Mesothelial cell of epicardium (in vitro differentiated cells): ENCODE measurements at regions not wholly inside any gene's neighbourhood (a gene's known extent, or its start where the extent isn't known, plus 50 kb on each side); places are given as distances from the start of the nearest gene placed in this dataset.

ENCODE experiments used
- DNase-seq, 2 experiments: peaks; one replicate each; pipeline ENCODE4 v3.0.0; 2021; ENCODE audit warnings: low spot score in 2 of 2; ENCODE audit not compliant: unreplicated experiment in 2 of 2
- H3K27ac Mint-ChIP-seq: 2 replicates; pipeline ENCODE4 v1.8.0; 2021; ENCODE audit warnings: mixed read lengths
- H3K27me3 Mint-ChIP-seq: 2 replicates; pipeline ENCODE4 v1.8.0; 2021; ENCODE audit warnings: low read depth, mixed read lengths
- H3K36me3 Mint-ChIP-seq: 2 replicates; pipeline ENCODE4 v1.8.0; 2021; ENCODE audit warnings: mixed read lengths
- H3K4me1 Mint-ChIP-seq: 2 replicates; pipeline ENCODE4 v1.8.0; 2021; ENCODE audit warnings: mixed read lengths
- H3K4me3 Mint-ChIP-seq: 2 replicates; pipeline ENCODE4 v1.8.0; 2021; ENCODE audit warnings: mild to moderate bottlenecking, moderate library complexity, mixed read lengths
- H3K9me3 Mint-ChIP-seq: 2 replicates; pipeline ENCODE4 v1.8.0; 2021; ENCODE audit warnings: mixed read lengths
- TF ChIP-seq, protein P1 (sequence below): fragments of 200-600 bp; sonication (generic); IDR thresholded peaks from one replicate; pipeline ENCODE4 v1.5.0; 2021; ENCODE audit warnings: antibody characterized with exemption; ENCODE audit not compliant: unreplicated experiment

DNA sequence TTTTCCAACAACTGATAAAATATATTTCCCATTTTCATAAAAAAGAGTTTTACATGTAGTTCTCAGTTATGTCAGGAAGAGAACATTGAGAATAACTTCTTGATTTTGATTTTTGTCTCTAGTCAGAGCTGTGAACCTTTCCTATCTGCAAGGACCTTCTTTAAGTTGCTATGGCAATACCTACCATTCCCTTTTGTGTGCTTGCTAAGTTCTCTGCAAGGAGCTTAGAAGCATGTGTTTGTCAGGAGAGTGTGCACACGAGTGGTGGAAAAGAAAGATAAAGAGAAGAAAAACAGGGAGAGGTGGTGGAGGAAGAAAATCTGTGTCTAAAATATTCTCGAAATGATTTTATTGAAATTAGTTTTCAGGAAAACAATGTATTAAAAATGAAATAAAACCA, 140.3 kb upstream of the SLC8A1 start:
- Mint-ChIP-seq H3K4me1 (peaks cover 12% of the 10 kb centered on the region), H3K9me3 (no peaks in the 10 kb centered on the region), H3K4me3 (no peak overlapping the region), H3K27ac (no peak overlapping the region), H3K36me3 (no peaks in the 10 kb centered on the region), H3K27me3 (no peaks in the 10 kb centered on the region)
- DNase-seq = no peak
- TF ChIP-seq, protein P1, sequence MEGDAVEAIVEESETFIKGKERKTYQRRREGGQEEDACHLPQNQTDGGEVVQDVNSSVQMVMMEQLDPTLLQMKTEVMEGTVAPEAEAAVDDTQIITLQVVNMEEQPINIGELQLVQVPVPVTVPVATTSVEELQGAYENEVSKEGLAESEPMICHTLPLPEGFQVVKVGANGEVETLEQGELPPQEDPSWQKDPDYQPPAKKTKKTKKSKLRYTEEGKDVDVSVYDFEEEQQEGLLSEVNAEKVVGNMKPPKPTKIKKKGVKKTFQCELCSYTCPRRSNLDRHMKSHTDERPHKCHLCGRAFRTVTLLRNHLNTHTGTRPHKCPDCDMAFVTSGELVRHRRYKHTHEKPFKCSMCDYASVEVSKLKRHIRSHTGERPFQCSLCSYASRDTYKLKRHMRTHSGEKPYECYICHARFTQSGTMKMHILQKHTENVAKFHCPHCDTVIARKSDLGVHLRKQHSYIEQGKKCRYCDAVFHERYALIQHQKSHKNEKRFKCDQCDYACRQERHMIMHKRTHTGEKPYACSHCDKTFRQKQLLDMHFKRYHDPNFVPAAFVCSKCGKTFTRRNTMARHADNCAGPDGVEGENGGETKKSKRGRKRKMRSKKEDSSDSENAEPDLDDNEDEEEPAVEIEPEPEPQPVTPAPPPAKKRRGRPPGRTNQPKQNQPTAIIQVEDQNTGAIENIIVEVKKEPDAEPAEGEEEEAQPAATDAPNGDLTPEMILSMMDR = no peak

DNA sequence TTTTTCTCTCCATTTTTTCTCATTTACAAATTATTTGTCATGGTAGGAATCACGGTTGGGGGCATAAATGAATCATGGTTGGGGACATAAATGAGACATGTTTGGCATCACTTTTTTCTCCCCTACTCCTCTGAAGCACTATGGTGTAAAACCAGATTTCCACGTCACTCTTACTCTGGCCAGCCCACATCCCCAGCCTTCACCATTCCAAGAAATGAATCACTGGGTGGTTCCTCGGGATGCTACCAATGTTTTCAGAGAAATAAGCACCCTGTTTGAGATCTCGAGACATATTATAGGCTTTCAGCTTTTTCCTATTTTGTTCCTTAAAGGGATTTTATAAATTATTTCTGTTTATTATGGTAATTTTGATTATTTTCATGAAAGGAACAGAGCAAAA, 155.0 kb upstream of the SLC8A1 start:
- TF ChIP-seq, protein P1 = no peak
- H3K9me3 Mint-ChIP-seq = peaks cover 9% of the 10 kb centered on the region
- no peaks in the 10 kb centered on the region for H3K4me1 Mint-ChIP-seq
- no peak overlapping the region for H3K4me3 Mint-ChIP-seq
- DNase-seq = no peak
- H3K36me3 Mint-ChIP-seq = no peaks in the 10 kb centered on the region
- H3K27me3 Mint-ChIP-seq = peaks cover 3% of the 10 kb centered on the region
- H3K27ac Mint-ChIP-seq = no peak overlapping the region

DNA sequence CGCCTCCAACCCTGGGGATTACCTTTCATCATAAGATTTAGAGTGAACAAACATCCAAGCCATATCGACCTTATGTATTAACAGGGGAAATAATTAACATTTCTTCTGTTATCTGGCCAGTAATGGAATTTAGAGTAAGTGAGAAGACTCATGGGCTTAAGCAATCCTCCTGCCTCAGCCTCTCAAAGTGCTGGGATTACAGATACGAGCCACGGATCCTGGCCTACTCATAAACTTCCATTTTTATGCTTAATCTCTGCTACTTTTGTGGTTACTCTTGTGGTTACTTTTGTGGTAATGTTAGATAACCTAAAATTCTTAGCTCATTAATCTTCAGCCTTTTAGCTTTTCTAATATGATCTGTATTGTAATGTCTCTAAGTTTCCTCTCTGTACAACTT, 159.3 kb upstream of the SLC8A1 start:
- H3K4me3 Mint-ChIP-seq = no peak overlapping the region
- TF ChIP-seq, protein P1 = no peak
- H3K27me3 Mint-ChIP-seq = no peaks in the 10 kb centered on the region
- no peaks in the 10 kb centered on the region for H3K4me1 Mint-ChIP-seq
- H3K27ac Mint-ChIP-seq = no peak overlapping the region
- peaks cover 12% of the 10 kb centered on the region for H3K9me3 Mint-ChIP-seq
- DNase-seq = no peak
- no peaks in the 10 kb centered on the region for H3K36me3 Mint-ChIP-seq

DNA sequence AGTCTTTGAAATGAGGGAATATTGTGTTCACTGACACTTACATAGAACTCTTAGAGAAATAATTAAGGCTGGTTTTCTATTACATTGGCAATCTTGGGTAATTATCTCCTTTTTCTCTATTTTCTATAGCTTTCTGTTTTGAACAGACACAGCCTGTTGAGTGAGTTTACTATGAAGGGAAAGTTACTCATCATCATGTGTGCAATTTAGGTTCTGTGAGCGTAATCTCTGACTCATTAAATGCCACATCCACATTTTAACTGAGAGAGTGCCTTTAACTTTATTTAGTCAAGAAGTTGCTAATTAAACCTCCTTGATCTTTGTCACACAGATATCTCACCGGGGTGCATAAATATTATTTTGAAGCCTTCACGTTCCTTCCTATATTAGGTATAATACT, 174.0 kb upstream of the SLC8A1 start:
- no peaks in the 10 kb centered on the region for H3K36me3 Mint-ChIP-seq
- TF ChIP-seq, protein P1 = no peak
- DNase-seq = no peak

DNA sequence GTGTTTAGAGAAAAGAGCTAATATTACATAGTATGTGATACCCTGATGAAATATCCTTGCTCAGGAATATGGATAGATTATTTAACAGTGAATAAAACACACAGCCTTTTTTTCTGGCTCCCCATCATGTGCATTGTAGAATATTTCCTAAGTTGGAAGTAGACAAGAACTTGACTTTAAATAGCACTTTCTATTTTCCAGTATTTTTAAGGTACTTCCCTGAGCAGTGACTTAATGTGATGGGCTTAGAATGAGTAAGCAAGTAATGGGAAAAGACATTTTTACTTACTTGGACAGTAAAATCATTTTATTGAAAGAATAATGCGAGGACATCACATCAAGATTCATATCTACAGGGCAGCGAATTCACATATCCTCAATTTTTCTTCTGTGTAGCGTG, 176.7 kb upstream of the SLC8A1 start:
- peaks cover 2% of the 10 kb centered on the region for H3K4me1 Mint-ChIP-seq
- no peak for DNase-seq
- no peak overlapping the region for H3K4me3 Mint-ChIP-seq
- TF ChIP-seq, protein P1 = no peak
- no peak overlapping the region for H3K27ac Mint-ChIP-seq
- H3K27me3 Mint-ChIP-seq = no peaks in the 10 kb centered on the region
- no peaks in the 10 kb centered on the region for H3K36me3 Mint-ChIP-seq
- H3K9me3 Mint-ChIP-seq = no peaks in the 10 kb centered on the region

More for the DNA sequence above, 174.0 kb upstream of the SLC8A1 start:
- no peaks in the 10 kb centered on the region for H3K9me3 Mint-ChIP-seq
- peaks cover 2% of the 10 kb centered on the region for H3K4me1 Mint-ChIP-seq
- no peak overlapping the region for H3K27ac Mint-ChIP-seq
- no peaks in the 10 kb centered on the region for H3K27me3 Mint-ChIP-seq
- no peak overlapping the region for H3K4me3 Mint-ChIP-seq
